Liver (tissue), 7 donors: ENCODE measurements at regions not wholly inside any gene's neighbourhood (a gene's known extent, or its start where the extent isn't known, plus 50 kb on each side); places are given as distances from the start of the nearest gene placed in this dataset.
A peak's percentile ranks its signal among the peaks of the same experiment; 100 is the strongest.

Experiments
- DNase-seq: peaks from one replicate; pipeline ENCODE4 v3.0.0-alpha.2; 2017; ENCODE audit warnings: low spot score
- H3K27ac ChIP-seq, 2 donors: one replicate each; pipeline ENCODE4 v1.7.0; 2013; ENCODE audit warnings: inconsistent platforms in 2 of 2, low read length in 2 of 2, control low read depth in 1 of 2, low read depth in 1 of 2, mild to moderate bottlenecking in 1 of 2
- H3K27me3 ChIP-seq, 4 donors: one replicate each; pipeline versions ENCODE4 v1.6.1 to v1.7.0; 2013; ENCODE audit warnings: low read length in 3 of 4, inconsistent platforms in 1 of 4, mild to moderate bottlenecking in 1 of 4, moderate library complexity in 1 of 4; ENCODE audit not compliant: control insufficient read depth in 4 of 4, insufficient read depth in 4 of 4
- H3K36me3 ChIP-seq, 4 donors: one replicate each; pipeline versions ENCODE4 v1.6.1 to v1.7.0; 2013; ENCODE audit warnings: low read length in 3 of 4, mild to moderate bottlenecking in 3 of 4, low read depth in 1 of 4, moderate library complexity in 1 of 4; ENCODE audit not compliant: control insufficient read depth in 4 of 4, insufficient read depth in 3 of 4
- H3K4me1 ChIP-seq, 4 donors: one replicate each; pipeline versions ENCODE4 v1.6.1 to v1.7.0; 2013; ENCODE audit warnings: low read length in 3 of 4, mild to moderate bottlenecking in 3 of 4, moderate library complexity in 1 of 4; ENCODE audit not compliant: control insufficient read depth in 4 of 4, insufficient read depth in 4 of 4
- H3K4me3 ChIP-seq, 3 donors: one replicate each; pipeline versions ENCODE4 v1.6.1 to v1.7.0; 2013; ENCODE audit warnings: low read length in 3 of 3, control low read depth in 1 of 3, low read depth in 1 of 3, mild to moderate bottlenecking in 1 of 3
- H3K9ac ChIP-seq, 2 donors: one replicate each; pipeline ENCODE4 v1.7.0; 2013; ENCODE audit warnings: low read length in 2 of 2, mild to moderate bottlenecking in 2 of 2, moderate library complexity in 2 of 2, control low read depth in 1 of 2, low read depth in 1 of 2
- H3K9me3 ChIP-seq, 4 donors: one replicate each; pipeline versions ENCODE4 v1.6.1 to v1.7.0; 2013; ENCODE audit warnings: low read length in 3 of 4; ENCODE audit not compliant: control insufficient read depth in 4 of 4
- ATF3 ChIP-seq: IDR thresholded peaks from 2 replicates; pipeline ENCODE4 v1.6.1; 2016; ENCODE audit warnings: antibody characterized with exemption
- CTCF ChIP-seq: fragments of 150-350 bp; IDR thresholded peaks from 2 replicates; pipeline ENCODE4 v1.5.1; 2017; ENCODE audit warnings: improper control_type of control experiment, low read depth, low read length; ENCODE audit not compliant: missing input control
- EGR1 ChIP-seq, 2 donors: IDR thresholded peaks; 2 replicates each; pipeline ENCODE4 v1.6.1; 2016 to 2018; ENCODE audit warnings: antibody characterized with exemption in 2 of 2, low read depth in 2 of 2
- FOXA1 ChIP-seq: IDR thresholded peaks from 2 replicates; pipeline ENCODE4 v1.6.1; 2016; ENCODE audit warnings: antibody characterized with exemption
- FOXA2 ChIP-seq: IDR thresholded peaks from 2 replicates; pipeline ENCODE4 v1.6.1; 2016; ENCODE audit warnings: antibody characterized with exemption
- GABPA ChIP-seq, 2 donors: IDR thresholded peaks in 1 of 2; conservative IDR thresholded peaks in 1 of 2; 2 replicates each; pipeline ENCODE4 v1.6.1; 2016; ENCODE audit warnings: antibody characterized with exemption in 2 of 2, mild to moderate bottlenecking in 1 of 2, moderate library complexity in 1 of 2
- HNF4A ChIP-seq, 2 donors: conservative IDR thresholded peaks; 2 replicates each; pipeline ENCODE4 v1.6.1; 2016; ENCODE audit warnings: antibody characterized with exemption in 2 of 2, mild to moderate bottlenecking in 2 of 2
- HNF4G ChIP-seq: IDR thresholded peaks from 2 replicates; pipeline ENCODE4 v1.6.1; 2016; ENCODE audit warnings: antibody characterized with exemption
- MAX ChIP-seq: IDR thresholded peaks from 2 replicates; pipeline ENCODE4 v1.6.1; 2016; ENCODE audit warnings: antibody characterized with exemption
- NR2F2 ChIP-seq: IDR thresholded peaks from 2 replicates; pipeline ENCODE4 v1.6.1; 2016; ENCODE audit warnings: antibody characterized with exemption
- RAD21 ChIP-seq, 2 donors: IDR thresholded peaks; 2 replicates each; pipeline ENCODE4 v1.6.1; 2016; ENCODE audit warnings: antibody characterized with exemption in 2 of 2, mild to moderate bottlenecking in 2 of 2
- REST ChIP-seq: IDR thresholded peaks from 2 replicates; pipeline ENCODE4 v1.6.1; 2016; ENCODE audit warnings: antibody characterized with exemption, mild to moderate bottlenecking
- RXRA ChIP-seq, 2 donors: IDR thresholded peaks; 2 replicates each; pipeline ENCODE4 v1.6.1; 2017 to 2018; ENCODE audit warnings: antibody characterized with exemption in 2 of 2, mild to moderate bottlenecking in 1 of 2
- SP1 ChIP-seq: IDR thresholded peaks from 2 replicates; pipeline ENCODE4 v1.6.1; 2018; ENCODE audit warnings: antibody characterized with exemption, mild to moderate bottlenecking
- TAF1 ChIP-seq: conservative IDR thresholded peaks from 2 replicates; pipeline ENCODE4 v1.6.1; 2016; ENCODE audit warnings: antibody characterized with exemption, mild to moderate bottlenecking
- YY1 ChIP-seq: IDR thresholded peaks from 2 replicates; pipeline ENCODE4 v1.6.1; 2016; ENCODE audit warnings: antibody characterized with exemption, mild to moderate bottlenecking
- ZBTB33 ChIP-seq: IDR thresholded peaks from 2 replicates; pipeline ENCODE4 v1.6.1; 2016; ENCODE audit warnings: antibody characterized with exemption
- donor health status: healthy.
- donor health status: healthy.
- donor health status: healthy.
- donor health status: healthy.

GRCh38 chr3:99163314-99163713 is 261.8 kb upstream of the DCBLD2 start (continued):
- TF ChIP-seq HNF4G = no peak
- TF ChIP-seq FOXA2 = no peak
- TF ChIP-seq RAD21 (IDR thresholded peaks at IDR 0.05) = no peak

- Histone ChIP-seq H3K9ac (no peak overlapping the region), H3K9me3 (peaks cover 5 to 14% (median 9%) of the 10 kb centered on the region in 4 donors), H3K27ac (no peak overlapping the region), H3K4me1 (no peaks in the 10 kb centered on the region), H3K36me3 (no peaks in the 10 kb centered on the region), H3K27me3 (peaks cover 0 to 2% (median 0%) of the 10 kb centered on the region in 4 donors), H3K4me3 (peak overlapping the region in 2 of 3 donors; percentile 0 to 11)
- no peak for DNase-seq
- TF ChIP-seq HNF4G = no peak
- no peak for TF ChIP-seq SP1
- TF ChIP-seq MAX = no peak
- no peak for TF ChIP-seq REST
- TF ChIP-seq ZBTB33 = no peak
- TF ChIP-seq GABPA (IDR thresholded peaks at IDR 0.05 in 1 of 2, conservative IDR thresholded peaks at IDR 0.05 in 1 of 2) = no peak
- no peak for TF ChIP-seq RXRA (IDR thresholded peaks at IDR 0.05)
- TF ChIP-seq ATF3 = no peak
- TF ChIP-seq NR2F2 = no peak
- TF ChIP-seq HNF4A (conservative IDR thresholded peaks at IDR 0.05) = no peak
- no peak for TF ChIP-seq CTCF
- no peak for TF ChIP-seq TAF1
- no peak for TF ChIP-seq RAD21 (IDR thresholded peaks at IDR 0.05)
- no peak for TF ChIP-seq YY1
- no peak for TF ChIP-seq EGR1 (IDR thresholded peaks at IDR 0.05; ENCODE audit: low read depth in 2 of 2)
- no peak for TF ChIP-seq FOXA1
- no peak for TF ChIP-seq FOXA2
These were observed 257.8 kb upstream of the DCBLD2 start for GRCh38 chr3:99159220-99159762.
